WERI-Rb-1 (cell line): ENCODE measurements at regions not wholly inside any gene's neighbourhood (a gene's known extent, or its start where the extent isn't known, plus 50 kb on each side); places are given as distances from the start of the nearest gene placed in this dataset.

Source experiments
- DNase-seq: peaks from one replicate; pipeline ENCODE4 v3.0.0-alpha.2; 2020
- H3K27ac ChIP-seq: fragments of 250-450 bp; sonication (Bioruptor Pico); 2 replicates; pipeline ENCODE4 v1.5.1; 2020; ENCODE audit warnings: mild to moderate bottlenecking, moderate library complexity
- H3K27me3 ChIP-seq: fragments of 250-450 bp; sonication (Bioruptor Pico); 2 replicates; pipeline ENCODE4 v1.5.1; 2021; ENCODE audit warnings: mild to moderate bottlenecking, low read depth, moderate library complexity; ENCODE audit not compliant: insufficient read depth, severe bottlenecking
- H3K36me3 ChIP-seq: fragments of 250-450 bp; sonication (Bioruptor Pico); 2 replicates; pipeline ENCODE4 v1.5.1; 2020; ENCODE audit warnings: mild to moderate bottlenecking, moderate library complexity
- H3K4me3 ChIP-seq: 2 replicates; pipeline ENCODE4 v1.5.1; 2011; ENCODE audit warnings: low read depth, mild to moderate bottlenecking, control low read depth, low read length
- H3K9me3 ChIP-seq: fragments of 250-450 bp; sonication (Bioruptor Pico); 2 replicates; pipeline ENCODE4 v1.5.1; 2021; ENCODE audit warnings: mild to moderate bottlenecking, moderate library complexity; ENCODE audit not compliant: severe bottlenecking
- TF ChIP-seq, protein P1 (sequence below): IDR thresholded peaks from 2 replicates; pipeline ENCODE4 v1.5.1; 2011; ENCODE audit warnings: low read depth, mild to moderate bottlenecking, control low read depth, inconsistent platforms, low read length

DNA sequence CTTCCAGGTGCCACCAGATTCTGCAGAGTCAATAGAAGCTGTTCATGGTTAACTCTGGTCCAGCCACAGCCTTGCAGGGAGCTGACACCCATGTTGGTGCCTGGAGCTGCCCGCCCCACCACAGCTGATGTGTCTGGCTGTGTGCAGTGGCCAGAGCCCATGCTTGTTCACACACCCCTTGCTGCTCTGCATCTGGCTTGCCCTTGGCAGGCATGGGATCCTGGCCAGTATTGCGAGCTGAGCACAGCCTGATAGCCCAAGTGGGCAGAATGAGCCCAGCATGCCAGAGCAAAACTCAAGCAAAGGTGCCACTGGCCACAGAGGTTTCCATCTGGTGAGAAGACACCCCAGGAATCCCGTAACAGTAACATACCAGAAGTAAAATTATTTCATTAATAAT, 843.6 kb downstream of the SORCS1 start:
- no peaks in the 10 kb centered on the region for H3K27me3 ChIP-seq

GRCh38 chr10:106320078-106320477, 844.4 kb downstream of the SORCS1 start:
- H3K9me3 ChIP-seq, result no peaks in the 10 kb centered on the region
- no peaks in the 10 kb centered on the region for H3K27me3 ChIP-seq
- H3K27ac ChIP-seq, result no peak overlapping the region
- H3K4me3 ChIP-seq, result no peak overlapping the region
- DNase-seq, result no peak
- TF ChIP-seq, protein P1, sequence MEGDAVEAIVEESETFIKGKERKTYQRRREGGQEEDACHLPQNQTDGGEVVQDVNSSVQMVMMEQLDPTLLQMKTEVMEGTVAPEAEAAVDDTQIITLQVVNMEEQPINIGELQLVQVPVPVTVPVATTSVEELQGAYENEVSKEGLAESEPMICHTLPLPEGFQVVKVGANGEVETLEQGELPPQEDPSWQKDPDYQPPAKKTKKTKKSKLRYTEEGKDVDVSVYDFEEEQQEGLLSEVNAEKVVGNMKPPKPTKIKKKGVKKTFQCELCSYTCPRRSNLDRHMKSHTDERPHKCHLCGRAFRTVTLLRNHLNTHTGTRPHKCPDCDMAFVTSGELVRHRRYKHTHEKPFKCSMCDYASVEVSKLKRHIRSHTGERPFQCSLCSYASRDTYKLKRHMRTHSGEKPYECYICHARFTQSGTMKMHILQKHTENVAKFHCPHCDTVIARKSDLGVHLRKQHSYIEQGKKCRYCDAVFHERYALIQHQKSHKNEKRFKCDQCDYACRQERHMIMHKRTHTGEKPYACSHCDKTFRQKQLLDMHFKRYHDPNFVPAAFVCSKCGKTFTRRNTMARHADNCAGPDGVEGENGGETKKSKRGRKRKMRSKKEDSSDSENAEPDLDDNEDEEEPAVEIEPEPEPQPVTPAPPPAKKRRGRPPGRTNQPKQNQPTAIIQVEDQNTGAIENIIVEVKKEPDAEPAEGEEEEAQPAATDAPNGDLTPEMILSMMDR, result no peak
- H3K36me3 ChIP-seq, result no peaks in the 10 kb centered on the region

More for the DNA sequence above, 843.6 kb downstream of the SORCS1 start:
- Histone ChIP-seq H3K27ac (no peak overlapping the region), H3K36me3 (no peaks in the 10 kb centered on the region), H3K4me3 (no peak overlapping the region), H3K9me3 (no peaks in the 10 kb centered on the region)
- DNase-seq, result no peak
- TF ChIP-seq, protein P1, result no peak

- Histone ChIP-seq H3K27ac (no peak overlapping the region), H3K4me3 (no peak overlapping the region), H3K27me3 (no peaks in the 10 kb centered on the region), H3K9me3 (no peaks in the 10 kb centered on the region), H3K36me3 (no peaks in the 10 kb centered on the region)
- no peak for DNase-seq
- TF ChIP-seq, protein P1, result no peak
Observed at GRCh38 chr10:106317554-106317953, 847.0 kb downstream of the SORCS1 start.

GRCh38 chr10:106313041-106313440, 851.5 kb downstream of the SORCS1 start:
- Histone ChIP-seq H3K27ac (no peak overlapping the region), H3K27me3 (no peaks in the 10 kb centered on the region), H3K4me3 (no peak overlapping the region), H3K9me3 (no peaks in the 10 kb centered on the region), H3K36me3 (no peaks in the 10 kb centered on the region)
- no peak for DNase-seq
- TF ChIP-seq, protein P1, result no peak

DNA sequence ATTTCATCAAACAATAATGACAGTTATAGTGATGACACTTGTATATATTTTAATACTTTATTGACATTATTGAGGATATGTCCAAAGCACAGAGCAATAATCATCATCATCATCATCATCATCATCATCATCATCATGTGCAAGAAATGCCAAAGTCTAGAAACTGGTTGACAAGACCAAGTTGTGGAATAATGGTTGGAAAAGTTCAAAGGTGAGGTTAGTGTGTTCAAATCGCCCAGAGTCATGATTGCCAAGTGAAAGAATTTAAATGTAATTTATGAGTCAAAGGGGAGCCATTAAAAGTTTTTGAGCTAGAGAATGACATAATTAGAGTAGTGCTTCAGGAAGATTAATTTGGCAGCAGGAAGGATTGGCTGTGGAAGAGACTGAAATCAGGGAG, 852.4 kb downstream of the SORCS1 start:
- DNase-seq, result no peak
- Histone ChIP-seq H3K27ac (no peak overlapping the region), H3K9me3 (no peaks in the 10 kb centered on the region), H3K27me3 (no peaks in the 10 kb centered on the region), H3K4me3 (no peak overlapping the region), H3K36me3 (no peaks in the 10 kb centered on the region)
- TF ChIP-seq, protein P1, result no peak

DNA sequence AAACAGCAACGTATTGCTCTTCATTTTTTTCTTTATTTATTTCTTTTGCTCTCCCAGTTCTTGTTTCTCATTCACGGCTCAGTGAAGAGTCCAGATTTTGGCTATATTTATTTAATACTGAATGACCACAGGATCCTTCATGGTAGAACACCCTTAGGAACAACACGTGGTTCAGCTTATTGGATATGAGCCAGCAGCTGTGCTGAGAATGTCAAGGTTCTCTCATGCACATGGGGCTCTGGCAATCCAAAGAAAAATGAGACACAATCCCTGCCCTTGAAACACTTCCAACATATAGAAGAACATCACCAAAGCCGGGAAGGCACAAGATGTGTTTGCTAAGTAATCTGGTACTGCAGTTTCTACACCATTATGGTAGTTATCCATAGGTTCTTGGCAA, 852.9 kb downstream of the SORCS1 start:
- H3K4me3 ChIP-seq, result no peak overlapping the region
- no peaks in the 10 kb centered on the region for H3K9me3 ChIP-seq
- DNase-seq, result no peak
- no peaks in the 10 kb centered on the region for H3K27me3 ChIP-seq
- H3K36me3 ChIP-seq, result no peaks in the 10 kb centered on the region
- no peak overlapping the region for H3K27ac ChIP-seq
- TF ChIP-seq, protein P1, result no peak
